ENCODE measurements at regions not wholly inside any gene's neighbourhood (a gene's known extent, or its start where the extent isn't known, plus 50 kb on each side); places are given as distances from the start of the nearest gene placed in this dataset.

DNA sequence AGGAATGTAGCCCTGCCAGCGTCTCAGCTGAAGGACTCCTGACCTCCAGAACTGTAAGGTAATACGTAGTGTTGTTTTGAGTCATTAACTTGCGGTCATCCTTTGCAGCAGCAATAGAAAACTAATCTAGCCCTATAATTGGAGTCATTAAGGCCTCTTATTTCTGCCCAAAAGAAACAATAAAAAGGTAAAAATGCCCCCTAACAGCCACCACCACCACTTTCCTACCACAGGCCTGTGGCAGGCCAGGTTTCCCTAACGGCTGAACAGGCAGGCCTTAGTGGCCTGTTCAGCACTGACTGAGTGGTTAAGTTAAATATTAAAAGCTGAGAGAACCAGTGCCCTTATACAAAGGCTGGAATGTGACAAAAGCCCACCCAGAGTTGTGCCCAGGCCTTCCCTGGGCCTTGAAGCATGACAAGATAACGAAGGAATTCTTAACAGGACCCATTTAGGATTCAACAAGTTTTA, 286.5 kb upstream of the ERCC4 start:
- no peak for DNase-seq (ENCODE audit: low spot score)
- in situ Hi-C loops (cut with MboI; ENCODE audit: low sequenced_read_pairs, unreplicated experiment), result no loop called here
- TF ChIP-seq, protein P1, sequence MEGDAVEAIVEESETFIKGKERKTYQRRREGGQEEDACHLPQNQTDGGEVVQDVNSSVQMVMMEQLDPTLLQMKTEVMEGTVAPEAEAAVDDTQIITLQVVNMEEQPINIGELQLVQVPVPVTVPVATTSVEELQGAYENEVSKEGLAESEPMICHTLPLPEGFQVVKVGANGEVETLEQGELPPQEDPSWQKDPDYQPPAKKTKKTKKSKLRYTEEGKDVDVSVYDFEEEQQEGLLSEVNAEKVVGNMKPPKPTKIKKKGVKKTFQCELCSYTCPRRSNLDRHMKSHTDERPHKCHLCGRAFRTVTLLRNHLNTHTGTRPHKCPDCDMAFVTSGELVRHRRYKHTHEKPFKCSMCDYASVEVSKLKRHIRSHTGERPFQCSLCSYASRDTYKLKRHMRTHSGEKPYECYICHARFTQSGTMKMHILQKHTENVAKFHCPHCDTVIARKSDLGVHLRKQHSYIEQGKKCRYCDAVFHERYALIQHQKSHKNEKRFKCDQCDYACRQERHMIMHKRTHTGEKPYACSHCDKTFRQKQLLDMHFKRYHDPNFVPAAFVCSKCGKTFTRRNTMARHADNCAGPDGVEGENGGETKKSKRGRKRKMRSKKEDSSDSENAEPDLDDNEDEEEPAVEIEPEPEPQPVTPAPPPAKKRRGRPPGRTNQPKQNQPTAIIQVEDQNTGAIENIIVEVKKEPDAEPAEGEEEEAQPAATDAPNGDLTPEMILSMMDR (IDR thresholded peaks at IDR 0.05; ENCODE audit: borderline replicate concordance, control extremely low read depth, extremely low read depth, insufficient read depth, missing control alignments), result no peak

DNA sequence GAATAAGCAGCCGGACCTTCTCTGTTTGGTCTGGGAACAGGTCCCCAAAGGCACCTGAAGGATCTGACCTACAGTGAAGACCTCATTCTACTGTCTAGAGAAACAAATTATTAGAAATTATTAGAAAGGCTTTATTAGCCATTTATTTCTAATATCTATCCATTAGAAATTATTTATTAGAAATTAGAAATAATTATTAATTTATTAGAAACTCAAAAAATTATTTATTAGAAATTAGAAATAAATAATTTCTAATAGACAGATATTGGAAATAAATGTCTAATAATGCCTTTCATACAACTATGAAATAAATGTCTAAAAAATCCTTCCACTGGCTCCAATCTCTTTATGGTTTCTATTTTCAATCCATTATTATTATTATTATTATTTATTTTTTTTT, 285.7 kb upstream of the ERCC4 start:
- DNase-seq (ENCODE audit: low spot score), result no peak
- in situ Hi-C loops (cut with MboI; ENCODE audit: low sequenced_read_pairs, unreplicated experiment), result no loop called here
- TF ChIP-seq, protein P1 (IDR thresholded peaks at IDR 0.05; ENCODE audit: borderline replicate concordance, control extremely low read depth, extremely low read depth, insufficient read depth, missing control alignments), result no peak

DNA sequence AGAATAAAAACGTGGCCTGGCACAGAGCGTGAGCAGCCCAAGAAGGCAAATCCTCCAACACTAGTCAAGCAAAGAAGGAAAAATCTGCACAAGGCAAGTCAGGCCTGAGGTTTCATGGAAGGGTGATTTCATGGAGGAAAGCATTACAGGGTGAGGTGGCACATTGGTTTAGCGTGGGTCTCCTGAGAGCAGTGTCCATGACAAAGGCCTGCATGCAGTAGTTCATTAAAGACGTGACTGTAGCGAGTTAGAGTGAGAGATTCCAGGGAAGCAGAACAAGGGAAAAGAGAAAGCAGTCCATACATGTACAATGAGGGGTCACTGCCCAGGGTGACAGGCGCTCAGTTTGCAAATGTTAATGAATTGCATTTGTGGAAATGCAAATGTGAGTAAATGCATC, 285.0 kb upstream of the ERCC4 start:
- TF ChIP-seq, protein P1 (IDR thresholded peaks at IDR 0.05; ENCODE audit: borderline replicate concordance, control extremely low read depth, extremely low read depth, insufficient read depth, missing control alignments), result no peak
- in situ Hi-C loops (cut with MboI; ENCODE audit: low sequenced_read_pairs, unreplicated experiment), result no loop called here
- DNase-seq (ENCODE audit: low spot score), result no peak

DNA sequence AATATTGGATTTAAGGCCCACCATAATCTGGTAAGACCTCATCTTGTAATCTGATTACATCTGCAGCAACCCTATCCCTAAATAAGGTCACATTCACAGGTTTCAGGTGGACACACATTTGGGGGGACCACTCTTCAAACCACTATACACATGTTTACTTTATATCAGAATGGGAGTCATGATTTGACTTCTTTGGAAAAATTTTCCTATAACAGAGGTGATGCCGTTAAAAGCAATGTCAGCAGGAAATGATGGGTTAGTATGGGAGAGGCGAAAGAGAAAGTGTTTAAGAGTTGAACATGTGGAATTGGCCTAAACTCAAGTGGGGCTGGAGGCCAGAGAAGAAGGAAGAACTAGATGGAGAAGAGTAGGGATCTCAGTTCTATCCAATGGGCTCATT, 281.7 kb upstream of the ERCC4 start:
- in situ Hi-C loops (cut with MboI; ENCODE audit: low sequenced_read_pairs, unreplicated experiment), result no loop called here
- no peak for DNase-seq (ENCODE audit: low spot score)
- TF ChIP-seq, protein P1 (IDR thresholded peaks at IDR 0.05; ENCODE audit: borderline replicate concordance, control extremely low read depth, extremely low read depth, insufficient read depth, missing control alignments), result no peak

DNA sequence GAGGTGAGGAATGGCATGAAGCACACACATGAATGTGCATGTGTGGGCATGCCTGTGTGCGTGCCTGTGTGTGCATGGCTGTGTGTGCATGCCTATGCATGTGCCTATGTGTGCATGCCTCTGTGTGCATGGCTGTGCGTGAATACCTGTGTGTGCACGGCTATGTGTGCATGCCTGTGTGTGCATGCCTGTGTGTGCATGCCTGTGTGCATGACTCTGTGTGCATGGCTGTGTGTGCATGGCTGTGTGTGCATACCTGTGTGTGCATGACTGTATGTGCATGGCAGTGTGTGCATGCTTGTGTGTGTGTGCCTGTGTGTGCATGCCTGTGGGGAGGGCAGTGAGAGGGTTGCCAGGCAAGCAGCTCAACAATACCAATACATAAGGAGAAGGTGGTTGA, 276.5 kb upstream of the ERCC4 start:
- TF ChIP-seq, protein P1 (IDR thresholded peaks at IDR 0.05; ENCODE audit: borderline replicate concordance, control extremely low read depth, extremely low read depth, insufficient read depth, missing control alignments), result no peak
- in situ Hi-C loops (cut with MboI; ENCODE audit: low sequenced_read_pairs, unreplicated experiment), result no loop called here
- DNase-seq (ENCODE audit: low spot score), result no peak

DNA sequence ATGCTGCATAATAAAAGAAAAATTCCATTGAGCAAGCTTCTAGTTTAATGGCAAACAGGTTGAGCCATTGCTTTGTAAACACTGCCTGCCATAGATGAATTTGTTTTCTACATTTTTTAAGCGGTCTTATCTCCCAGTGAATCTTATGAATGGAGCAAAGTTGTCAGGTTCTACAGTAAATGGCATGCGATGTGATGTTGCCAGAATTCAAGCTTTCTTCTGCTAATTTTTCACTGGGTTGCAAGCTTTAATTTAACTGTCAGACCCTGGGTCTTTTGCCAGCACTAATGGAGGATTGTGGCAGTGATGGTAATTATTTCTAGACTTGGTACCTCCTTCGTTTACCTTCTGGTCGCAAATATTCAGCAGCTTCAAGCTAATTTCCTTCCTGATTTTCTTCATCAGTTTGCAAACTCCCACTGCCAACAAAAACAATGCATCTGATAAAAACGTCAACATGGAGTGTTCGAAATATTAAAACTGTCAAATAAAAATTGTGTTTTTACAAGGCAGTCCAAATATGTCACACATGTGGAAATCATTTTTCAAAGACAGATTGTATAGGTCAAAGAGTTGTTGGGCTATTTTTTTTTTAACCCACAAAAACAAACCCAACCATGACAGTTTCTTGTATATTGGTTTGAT, 274.2 kb upstream of the ERCC4 start:
- no peak for DNase-seq (ENCODE audit: low spot score)
- in situ Hi-C loops (cut with MboI; ENCODE audit: low sequenced_read_pairs, unreplicated experiment), result no loop called here
- TF ChIP-seq, protein P1 (IDR thresholded peaks at IDR 0.05; ENCODE audit: borderline replicate concordance, control extremely low read depth, extremely low read depth, insufficient read depth, missing control alignments), result no peak
